ENCODE measurements at regions not wholly inside any gene's neighbourhood (a gene's known extent, or its start where the extent isn't known, plus 50 kb on each side); places are given as distances from the start of the nearest gene placed in this dataset.
"Not testable (repeated sequence)": the region's sequence is repeated elsewhere in the genome, so short reads cannot be mapped to it uniquely, and the experiment has no call there.

DNA sequence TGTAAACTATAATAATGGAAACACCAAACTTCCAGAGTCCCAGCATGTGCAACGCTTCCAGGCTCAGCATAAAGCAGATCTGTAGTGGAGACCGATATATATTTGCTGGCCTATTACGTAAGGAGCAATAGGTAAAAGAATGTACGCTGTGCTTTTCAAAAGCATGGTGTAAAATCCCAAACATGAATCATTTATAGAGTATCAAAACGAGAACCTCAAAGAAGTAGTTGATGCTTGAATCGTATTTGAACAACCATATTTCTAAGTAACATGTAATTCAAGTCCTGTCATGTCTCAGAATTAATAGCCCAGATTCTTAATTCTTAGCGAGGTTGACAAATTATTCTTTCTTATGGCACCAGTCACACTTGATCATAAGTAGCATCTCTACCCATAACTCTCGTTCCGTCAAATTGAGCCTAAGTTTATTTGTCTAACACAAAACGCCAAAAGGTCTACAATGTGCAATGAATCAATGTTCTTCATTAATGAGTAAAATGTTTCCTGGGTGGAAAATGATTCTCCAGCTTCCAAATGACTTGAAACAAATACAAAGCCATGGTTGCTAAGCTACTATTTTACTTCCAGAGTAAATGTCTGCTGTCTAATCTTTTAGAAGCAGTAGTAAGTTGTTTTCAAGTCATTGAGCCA lies 811.5 kb upstream of the FRG1 start:
- no peak overlapping the region for H3K4me3 Mint-ChIP-seq
- no peaks in the 10 kb centered on the region for H3K4me1 Mint-ChIP-seq (ENCODE audit: low read depth)
- H3K36me3 Mint-ChIP-seq (ENCODE audit: low read depth) = no peaks in the 10 kb centered on the region
- no peaks in the 10 kb centered on the region for H3K27me3 Mint-ChIP-seq (ENCODE audit: insufficient read depth)
- no peak overlapping the region for H3K27ac Mint-ChIP-seq
- DNase-seq (ENCODE audit: low spot score) = no peak
- intact Hi-C loops (cut with micrococcal nuclease) = no loop called here
- H3K9me3 Mint-ChIP-seq = peaks cover 13% of the 10 kb centered on the region

DNA sequence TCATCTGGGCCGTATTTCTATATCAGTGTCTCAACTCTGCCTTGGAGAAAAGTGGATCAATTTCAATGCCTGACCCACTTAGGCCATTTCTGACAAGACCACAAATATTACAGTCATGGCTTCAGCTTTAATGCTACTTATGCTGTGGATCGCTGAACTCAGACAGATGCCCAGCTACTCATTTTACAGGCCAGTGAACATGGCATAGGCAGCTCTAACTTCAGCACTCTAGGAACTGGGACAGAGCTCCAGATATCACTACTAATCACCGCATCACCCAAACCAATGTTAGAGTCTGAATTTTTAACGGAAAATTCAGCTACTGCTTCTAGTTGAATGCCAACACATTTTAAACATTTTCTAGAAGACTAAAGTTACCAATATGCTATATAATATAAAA lies 809.6 kb upstream of the FRG1 start:
- intact Hi-C loops (cut with micrococcal nuclease) = no loop called here
- no peak for DNase-seq (ENCODE audit: low spot score)
- Mint-ChIP-seq H3K4me1 (ENCODE audit: low read depth) (no peaks in the 10 kb centered on the region), H3K9me3 (peaks cover 12% of the 10 kb centered on the region), H3K27me3 (ENCODE audit: insufficient read depth) (no peaks in the 10 kb centered on the region), H3K36me3 (ENCODE audit: low read depth) (no peaks in the 10 kb centered on the region), H3K27ac (no peak overlapping the region), H3K4me3 (no peak overlapping the region)

DNA sequence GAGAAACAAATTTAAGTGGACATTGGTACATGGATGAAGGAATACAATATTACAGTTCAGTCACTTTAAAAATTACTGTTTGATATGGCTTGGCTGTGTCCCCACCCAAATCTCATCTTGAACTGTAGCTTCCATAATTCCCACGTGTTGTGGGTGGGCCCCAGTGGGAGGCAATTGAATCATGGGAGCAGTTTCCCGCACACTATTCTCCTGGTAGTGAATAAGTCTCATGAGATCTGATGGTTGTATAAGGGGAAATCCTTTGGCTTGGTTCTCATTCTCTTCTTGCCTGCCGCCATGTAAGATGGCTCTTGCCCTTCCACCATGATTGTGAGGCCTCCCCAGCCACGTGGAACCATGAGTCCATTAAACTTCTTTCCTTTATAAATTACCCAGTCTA lies 804.2 kb upstream of the FRG1 start:
- H3K4me3 Mint-ChIP-seq = no peak overlapping the region
- no peaks in the 10 kb centered on the region for H3K36me3 Mint-ChIP-seq (ENCODE audit: low read depth)
- no peaks in the 10 kb centered on the region for H3K4me1 Mint-ChIP-seq (ENCODE audit: low read depth)
- H3K27ac Mint-ChIP-seq = no peak overlapping the region
- DNase-seq (ENCODE audit: low spot score) = no peak
- H3K27me3 Mint-ChIP-seq (ENCODE audit: insufficient read depth) = no peaks in the 10 kb centered on the region
- intact Hi-C loops (cut with micrococcal nuclease) = no loop called here
- H3K9me3 Mint-ChIP-seq = peaks cover 5% of the 10 kb centered on the region

DNA sequence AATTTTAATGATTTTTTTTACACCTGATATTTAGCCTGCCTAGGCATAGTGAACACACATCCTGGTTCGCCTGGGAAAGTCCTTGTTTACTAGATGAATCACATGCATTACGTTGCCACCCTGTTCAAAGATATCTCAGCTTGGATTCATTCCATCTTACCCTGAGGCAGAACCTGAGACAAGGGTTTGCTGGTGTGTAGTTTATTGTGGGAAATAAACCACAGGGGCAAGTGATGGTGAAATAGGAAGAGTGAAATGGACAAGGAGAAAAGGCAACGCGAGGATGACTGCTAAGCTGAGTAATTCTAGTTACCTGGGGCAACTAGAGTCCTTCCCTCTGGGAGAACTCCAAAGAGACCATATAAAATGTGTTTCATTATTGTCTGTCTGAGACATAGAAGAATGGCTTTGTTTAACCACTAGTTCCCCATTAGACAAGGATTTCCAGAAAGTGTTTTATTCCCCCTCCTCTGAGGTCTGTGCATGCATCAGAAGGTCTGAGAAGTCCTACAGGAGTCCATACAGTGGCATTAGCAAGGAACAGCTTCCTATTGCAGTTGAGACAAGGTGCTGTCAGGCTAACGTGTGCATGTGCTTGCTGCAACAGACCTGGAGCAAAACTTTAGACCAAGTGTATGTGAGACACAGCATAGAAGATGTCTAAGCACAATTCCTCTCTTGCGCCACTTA lies 797.3 kb upstream of the FRG1 start:
- intact Hi-C loops (cut with micrococcal nuclease) = no loop called here
- no peaks in the 10 kb centered on the region for H3K36me3 Mint-ChIP-seq (ENCODE audit: low read depth)
- peaks cover 12% of the 10 kb centered on the region for H3K9me3 Mint-ChIP-seq
- H3K4me3 Mint-ChIP-seq = no peak overlapping the region
- no peak overlapping the region for H3K27ac Mint-ChIP-seq
- no peaks in the 10 kb centered on the region for H3K27me3 Mint-ChIP-seq (ENCODE audit: insufficient read depth)
- no peaks in the 10 kb centered on the region for H3K4me1 Mint-ChIP-seq (ENCODE audit: low read depth)
- DNase-seq (ENCODE audit: low spot score) = no peak

DNA sequence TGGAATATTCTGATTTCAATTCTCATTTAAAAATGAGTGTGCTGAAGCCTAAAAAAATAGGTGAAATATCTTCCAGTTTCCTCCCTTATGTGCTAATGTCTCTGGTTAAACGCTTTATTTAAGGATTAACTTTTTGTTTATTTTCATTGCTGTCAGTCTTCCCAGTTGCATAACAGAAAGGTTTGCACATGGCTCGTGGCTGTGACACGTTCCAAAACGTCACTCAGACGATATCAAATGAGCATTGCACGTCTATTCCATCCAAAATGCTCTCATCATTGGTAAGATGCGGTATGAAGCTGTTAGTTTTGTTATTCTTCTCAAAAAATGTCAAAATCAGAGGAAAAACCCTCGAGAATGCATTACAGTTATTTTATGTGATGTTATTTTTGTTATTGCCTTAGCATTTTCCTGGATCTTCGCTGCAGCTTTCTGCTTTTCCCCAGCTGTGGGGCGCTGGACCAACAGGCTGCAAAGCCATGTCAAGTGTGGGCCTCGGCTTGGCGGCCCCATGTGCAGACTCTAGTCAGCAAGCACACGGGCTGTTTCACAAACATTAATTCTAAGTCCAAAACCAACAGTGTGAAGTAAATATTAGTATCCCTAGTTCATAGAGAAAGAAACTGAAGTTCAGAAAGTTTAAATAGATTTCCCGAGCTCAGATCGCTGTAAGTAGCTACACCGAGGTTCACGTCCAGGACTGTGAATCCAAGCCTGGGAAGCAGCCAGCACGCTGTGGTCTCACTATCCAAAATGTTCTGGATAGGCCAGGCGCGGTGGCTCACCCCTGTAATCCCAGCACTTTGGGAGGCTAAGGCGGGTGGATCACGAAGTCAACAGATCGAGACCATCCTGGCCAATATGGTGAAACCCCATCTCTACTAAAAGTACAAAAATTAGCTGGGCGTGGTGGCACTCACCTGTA lies 793.4 kb upstream of the FRG1 start:
- DNase-seq (ENCODE audit: low spot score) = no peak
- no peaks in the 10 kb centered on the region for H3K4me1 Mint-ChIP-seq (ENCODE audit: low read depth)
- no peak overlapping the region for H3K27ac Mint-ChIP-seq
- intact Hi-C loops (cut with micrococcal nuclease) = no loop called here
- H3K4me3 Mint-ChIP-seq = no peak overlapping the region
- peaks cover 17% of the 10 kb centered on the region for H3K9me3 Mint-ChIP-seq
- no peaks in the 10 kb centered on the region for H3K27me3 Mint-ChIP-seq (ENCODE audit: insufficient read depth)
- H3K36me3 Mint-ChIP-seq (ENCODE audit: low read depth) = no peaks in the 10 kb centered on the region

DNA sequence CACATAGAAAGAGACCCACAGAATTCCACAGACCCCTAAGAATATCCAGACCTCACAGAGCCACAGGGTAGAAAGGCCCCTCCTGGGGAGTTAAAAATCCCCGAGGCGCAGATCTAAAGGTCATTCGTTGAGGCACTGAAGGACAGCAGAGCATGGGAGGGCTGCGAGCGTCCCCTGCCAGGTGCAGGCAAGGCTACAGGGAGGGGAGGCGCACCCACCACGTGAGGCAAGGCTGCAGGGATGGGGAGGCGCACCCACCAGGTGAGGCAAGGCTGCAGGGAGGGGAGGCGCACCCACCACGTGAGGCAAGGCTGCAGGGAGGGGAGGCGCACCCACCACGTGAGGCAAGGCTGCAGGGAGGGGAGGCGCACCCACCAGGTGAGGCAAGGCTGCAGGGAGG lies 785.6 kb upstream of the FRG1 start:
- H3K36me3 Mint-ChIP-seq (ENCODE audit: low read depth); DNase-seq (ENCODE audit: low spot score); intact Hi-C loops (cut with micrococcal nuclease); H3K4me1 Mint-ChIP-seq (ENCODE audit: low read depth); H3K27me3 Mint-ChIP-seq (ENCODE audit: insufficient read depth); H3K27ac Mint-ChIP-seq; H3K4me3 Mint-ChIP-seq: not testable (repeated sequence)
- peaks cover 11% of the 10 kb centered on the region for H3K9me3 Mint-ChIP-seq

DNA sequence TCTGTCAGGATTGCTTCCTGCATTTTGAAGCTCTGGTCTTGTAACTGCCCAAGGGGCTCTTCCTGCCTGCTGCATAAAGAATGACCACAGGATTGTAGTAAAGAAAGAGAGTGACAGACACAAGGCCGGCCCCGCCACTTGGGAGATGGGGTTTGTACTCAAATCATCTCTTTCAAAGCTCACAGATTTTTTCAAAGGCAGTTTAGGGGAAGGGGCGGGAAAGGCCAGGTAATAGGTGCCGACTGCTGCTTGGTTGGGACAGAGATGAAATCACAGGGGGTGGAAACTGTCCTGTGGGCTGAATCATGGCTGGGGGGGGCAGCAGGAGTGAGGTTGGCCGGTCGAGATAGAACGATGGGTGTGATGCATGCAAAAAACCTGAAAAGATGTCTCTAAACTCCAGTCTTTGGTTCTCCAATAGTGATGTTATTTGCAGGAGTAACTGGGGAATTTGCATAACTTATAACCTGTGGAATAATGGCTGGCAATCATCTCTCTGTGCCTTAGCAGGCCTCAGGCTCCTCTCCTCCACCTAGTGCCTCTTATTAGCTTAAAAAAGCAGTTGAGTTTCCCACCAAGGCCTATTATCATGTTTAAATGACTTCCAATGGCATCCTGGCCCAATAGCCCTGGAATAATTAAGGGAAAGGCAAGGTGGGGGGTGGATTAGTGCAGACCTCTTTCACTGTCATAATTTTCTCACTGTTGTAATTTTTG lies 778.4 kb upstream of the FRG1 start:
- H3K9me3 Mint-ChIP-seq = no peaks in the 10 kb centered on the region
- no peaks in the 10 kb centered on the region for H3K36me3 Mint-ChIP-seq (ENCODE audit: low read depth)
- H3K4me1 Mint-ChIP-seq (ENCODE audit: low read depth) = no peaks in the 10 kb centered on the region
- intact Hi-C loops (cut with micrococcal nuclease) = no loop called here
- no peak overlapping the region for H3K4me3 Mint-ChIP-seq
- H3K27ac Mint-ChIP-seq = no peak overlapping the region
- H3K27me3 Mint-ChIP-seq (ENCODE audit: insufficient read depth) = no peaks in the 10 kb centered on the region
- DNase-seq (ENCODE audit: low spot score) = no peak

DNA sequence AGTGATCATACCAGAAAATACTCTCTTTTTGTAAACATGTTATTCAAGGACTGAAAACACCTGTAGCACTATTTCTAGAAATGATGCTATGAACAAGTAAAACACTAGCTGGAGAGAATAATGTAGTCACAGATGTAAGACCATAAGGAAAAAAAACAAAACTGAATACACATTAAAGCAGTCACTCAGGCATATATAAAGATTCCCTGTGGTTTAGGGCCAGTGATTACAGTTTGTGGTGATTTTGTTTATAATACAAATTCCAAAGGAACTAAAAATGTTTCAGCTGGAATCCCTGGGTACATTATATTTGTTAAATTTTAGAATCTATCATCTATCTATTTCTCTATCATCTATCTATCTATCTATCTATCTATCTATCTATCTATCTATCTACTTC lies 777.8 kb upstream of the FRG1 start:
- H3K9me3 Mint-ChIP-seq = no peaks in the 10 kb centered on the region

DNA sequence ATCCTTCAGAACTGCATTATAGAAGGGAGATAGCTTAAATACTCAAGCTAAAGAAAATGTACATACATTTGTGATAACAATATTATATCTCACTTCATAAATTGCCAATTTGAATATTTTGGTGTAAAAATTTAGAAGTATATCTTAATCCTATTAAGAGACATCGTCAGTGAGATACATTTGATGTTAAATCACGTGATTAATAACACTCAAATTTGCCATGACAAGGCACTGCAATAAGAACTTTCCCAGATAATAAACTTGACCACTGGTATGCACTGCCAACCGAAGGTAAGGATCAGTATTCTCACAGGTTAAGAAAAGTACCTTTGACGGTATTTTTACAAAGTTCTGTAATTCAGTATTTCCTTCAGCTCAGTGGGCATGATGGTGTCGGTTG lies 764.7 kb upstream of the FRG1 start:
- no peaks in the 10 kb centered on the region for H3K27me3 Mint-ChIP-seq (ENCODE audit: insufficient read depth)
- no peak overlapping the region for H3K4me3 Mint-ChIP-seq
- H3K27ac Mint-ChIP-seq = no peak overlapping the region
- H3K9me3 Mint-ChIP-seq = peaks cover 6% of the 10 kb centered on the region
- no peak for DNase-seq (ENCODE audit: low spot score)
- intact Hi-C loops (cut with micrococcal nuclease) = no loop called here
- no peaks in the 10 kb centered on the region for H3K4me1 Mint-ChIP-seq (ENCODE audit: low read depth)
- no peaks in the 10 kb centered on the region for H3K36me3 Mint-ChIP-seq (ENCODE audit: low read depth)

More for the DNA sequence above, 777.8 kb upstream of the FRG1 start:
- no peak for DNase-seq (ENCODE audit: low spot score)
- Mint-ChIP-seq H3K4me3 (no peak overlapping the region), H3K27me3 (ENCODE audit: insufficient read depth) (no peaks in the 10 kb centered on the region), H3K36me3 (ENCODE audit: low read depth) (no peaks in the 10 kb centered on the region), H3K4me1 (ENCODE audit: low read depth) (no peaks in the 10 kb centered on the region), H3K27ac (no peak overlapping the region)
- intact Hi-C loops (cut with micrococcal nuclease) = no loop called here

DNA sequence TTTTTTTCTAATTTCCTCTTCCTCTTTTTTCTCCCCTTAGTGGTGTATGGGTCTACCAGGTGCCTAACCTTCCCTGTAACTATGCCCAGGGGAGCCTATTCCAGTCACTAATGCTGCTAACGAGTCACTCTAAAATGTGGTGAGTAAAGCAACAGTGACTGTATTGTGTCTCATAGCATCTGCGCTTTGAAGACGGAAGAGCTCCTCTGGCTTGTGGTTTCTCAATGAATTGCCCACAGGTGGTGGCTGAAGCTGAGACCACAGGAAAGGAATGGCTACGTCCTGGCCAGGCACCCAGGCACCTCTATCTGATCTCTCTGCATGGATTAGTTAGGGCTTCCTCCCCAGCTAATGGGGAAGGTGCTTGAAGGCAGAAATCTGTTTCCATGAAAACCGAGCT lies 763.5 kb upstream of the FRG1 start:
- intact Hi-C loops (cut with micrococcal nuclease) = no loop called here
- no peak overlapping the region for H3K4me3 Mint-ChIP-seq
- H3K36me3 Mint-ChIP-seq (ENCODE audit: low read depth) = no peaks in the 10 kb centered on the region

DNA sequence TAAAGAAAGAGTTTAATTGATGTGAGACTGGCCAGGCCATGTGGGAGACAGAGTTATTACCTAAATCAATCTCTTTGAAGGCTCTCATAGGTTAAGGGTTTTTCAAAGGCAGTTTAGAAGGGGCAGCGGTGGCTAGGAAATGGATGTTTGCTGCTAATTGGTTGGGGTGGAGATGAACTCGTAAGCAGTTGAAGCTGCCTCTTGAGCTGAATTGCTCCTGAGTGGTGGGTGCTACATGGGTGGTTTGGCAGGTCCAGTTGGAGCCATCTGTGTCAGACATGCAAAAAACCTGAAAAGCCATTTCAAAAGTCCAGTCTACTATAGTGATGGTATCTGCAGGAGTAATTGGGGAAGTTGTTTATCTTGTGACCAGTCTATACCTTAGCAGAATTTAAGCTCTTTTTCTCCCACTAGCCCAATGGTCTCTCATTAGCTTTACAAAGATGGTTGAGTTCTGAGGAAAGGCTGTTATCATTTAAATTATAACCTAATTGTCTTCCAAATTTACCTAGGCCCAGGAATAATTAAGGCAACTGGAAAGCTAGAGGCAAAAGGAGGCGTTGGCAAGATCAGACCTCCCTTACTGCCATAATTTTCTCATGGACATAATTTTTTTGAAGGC lies 762.4 kb upstream of the FRG1 start:
- Mint-ChIP-seq H3K27ac (no peak overlapping the region), H3K27me3 (ENCODE audit: insufficient read depth) (no peaks in the 10 kb centered on the region), H3K4me3 (no peak overlapping the region), H3K9me3 (peaks cover 3% of the 10 kb centered on the region), H3K36me3 (ENCODE audit: low read depth) (no peaks in the 10 kb centered on the region), H3K4me1 (ENCODE audit: low read depth) (no peaks in the 10 kb centered on the region)
- DNase-seq (ENCODE audit: low spot score) = no peak
- intact Hi-C loops (cut with micrococcal nuclease) = no loop called here

More for the DNA sequence above, 763.5 kb upstream of the FRG1 start:
- Mint-ChIP-seq H3K9me3 (peaks cover 3% of the 10 kb centered on the region), H3K4me1 (ENCODE audit: low read depth) (no peaks in the 10 kb centered on the region), H3K27ac (no peak overlapping the region), H3K27me3 (ENCODE audit: insufficient read depth) (no peaks in the 10 kb centered on the region)
- no peak for DNase-seq (ENCODE audit: low spot score)

DNA sequence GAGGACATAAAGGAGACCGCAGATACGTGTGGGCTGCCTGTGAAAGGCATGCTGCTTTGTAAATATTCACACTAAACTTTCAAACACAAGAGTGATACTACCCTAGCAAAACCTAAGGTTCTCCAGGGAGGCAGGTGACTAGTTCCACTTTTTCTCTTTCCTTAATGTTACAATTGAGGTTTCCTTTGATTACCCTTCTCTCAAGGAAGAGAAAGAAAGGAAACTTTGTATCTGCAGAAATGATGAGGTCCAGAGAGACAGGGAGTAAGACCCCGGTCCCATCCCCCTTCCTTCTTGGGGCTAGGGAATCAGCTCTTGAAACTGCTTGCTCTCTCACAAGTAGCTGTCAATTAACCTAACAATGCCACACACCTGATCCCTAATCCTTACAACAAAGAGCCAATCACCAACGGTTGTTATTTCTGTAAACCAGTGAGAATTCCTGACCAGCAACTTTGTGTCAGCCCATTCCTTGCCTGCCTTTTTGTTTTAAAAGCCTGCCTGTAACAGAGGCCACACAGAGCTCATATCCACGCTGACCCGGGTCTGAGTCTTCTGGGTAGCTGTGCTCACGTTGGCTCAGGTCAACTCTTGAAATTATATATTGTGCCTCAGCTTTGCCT lies 754.8 kb upstream of the FRG1 start:
- Mint-ChIP-seq H3K4me3 (no peak overlapping the region), H3K4me1 (ENCODE audit: low read depth) (no peaks in the 10 kb centered on the region), H3K27ac (no peak overlapping the region), H3K27me3 (ENCODE audit: insufficient read depth) (no peaks in the 10 kb centered on the region), H3K9me3 (peaks cover 3% of the 10 kb centered on the region), H3K36me3 (ENCODE audit: low read depth) (no peaks in the 10 kb centered on the region)
- intact Hi-C loops (cut with micrococcal nuclease) = no loop called here
- no peak for DNase-seq (ENCODE audit: low spot score)

All from activated T-helper 1 cell treated with anti-CD3 and anti-CD28 coated beads, Interleukin-12 subunit alpha, Interleukin-12 subunit beta, Interleukin-2, Interleukin-4 antibody, amounts not matched to agents 30 ng/mL and 10 ng/mL and 1 ng/mL, durations not matched to agents 14 hours and 24 hours and 36 hours (primary cell).